ENCODE measurements at regions not wholly inside any gene's neighbourhood (a gene's known extent, or its start where the extent isn't known, plus 50 kb on each side); places are given as distances from the start of the nearest gene placed in this dataset.

GRCh38 chrX:69369999-69370398, 134.1 kb upstream of the NALF2 start (continued):
- TF ChIP-seq, protein P1, sequence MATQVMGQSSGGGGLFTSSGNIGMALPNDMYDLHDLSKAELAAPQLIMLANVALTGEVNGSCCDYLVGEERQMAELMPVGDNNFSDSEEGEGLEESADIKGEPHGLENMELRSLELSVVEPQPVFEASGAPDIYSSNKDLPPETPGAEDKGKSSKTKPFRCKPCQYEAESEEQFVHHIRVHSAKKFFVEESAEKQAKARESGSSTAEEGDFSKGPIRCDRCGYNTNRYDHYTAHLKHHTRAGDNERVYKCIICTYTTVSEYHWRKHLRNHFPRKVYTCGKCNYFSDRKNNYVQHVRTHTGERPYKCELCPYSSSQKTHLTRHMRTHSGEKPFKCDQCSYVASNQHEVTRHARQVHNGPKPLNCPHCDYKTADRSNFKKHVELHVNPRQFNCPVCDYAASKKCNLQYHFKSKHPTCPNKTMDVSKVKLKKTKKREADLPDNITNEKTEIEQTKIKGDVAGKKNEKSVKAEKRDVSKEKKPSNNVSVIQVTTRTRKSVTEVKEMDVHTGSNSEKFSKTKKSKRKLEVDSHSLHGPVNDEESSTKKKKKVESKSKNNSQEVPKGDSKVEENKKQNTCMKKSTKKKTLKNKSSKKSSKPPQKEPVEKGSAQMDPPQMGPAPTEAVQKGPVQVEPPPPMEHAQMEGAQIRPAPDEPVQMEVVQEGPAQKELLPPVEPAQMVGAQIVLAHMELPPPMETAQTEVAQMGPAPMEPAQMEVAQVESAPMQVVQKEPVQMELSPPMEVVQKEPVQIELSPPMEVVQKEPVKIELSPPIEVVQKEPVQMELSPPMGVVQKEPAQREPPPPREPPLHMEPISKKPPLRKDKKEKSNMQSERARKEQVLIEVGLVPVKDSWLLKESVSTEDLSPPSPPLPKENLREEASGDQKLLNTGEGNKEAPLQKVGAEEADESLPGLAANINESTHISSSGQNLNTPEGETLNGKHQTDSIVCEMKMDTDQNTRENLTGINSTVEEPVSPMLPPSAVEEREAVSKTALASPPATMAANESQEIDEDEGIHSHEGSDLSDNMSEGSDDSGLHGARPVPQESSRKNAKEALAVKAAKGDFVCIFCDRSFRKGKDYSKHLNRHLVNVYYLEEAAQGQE (IDR thresholded peaks at IDR 0.05; ENCODE audit: low read depth) = no peak
- no peak for TF ChIP-seq YY1 (IDR thresholded peaks at IDR 0.05; ENCODE audit: extremely low read depth, insufficient replicate concordance, low read depth, low read length)
- no peak for TF ChIP-seq ZFX (IDR thresholded peaks at IDR 0.05)
- no peak for TF ChIP-seq ATF3 (IDR thresholded peaks at IDR 0.05)
- TF ChIP-seq POLR2A (IDR thresholded peaks at IDR 0.05; ENCODE audit: borderline replicate concordance, extremely low read depth, insufficient read depth, insufficient read length) = no peak
- no peak for TF ChIP-seq SP1 (IDR thresholded peaks at IDR 0.05; ENCODE audit: low read depth)
- no peak for TF ChIP-seq ELF1 (IDR thresholded peaks at IDR 0.05; ENCODE audit: borderline replicate concordance, low read depth)

- H3K4me2 ChIP-seq (ENCODE audit: low read length) = no peak overlapping the region
- H3K9me3 ChIP-seq (ENCODE audit: control insufficient read depth in 1 of 2, insufficient read depth in 1 of 2, low read depth in 1 of 2, low read length in 2 of 2) = no peaks in the 10 kb centered on the region
- H3K36me3 ChIP-seq (ENCODE audit: control insufficient read depth in 1 of 2, insufficient read depth in 2 of 2, low read length in 2 of 2) = no peaks in the 10 kb centered on the region
- no peak for TF ChIP-seq ZFX (IDR thresholded peaks at IDR 0.05)
- TF ChIP-seq ATF3 (IDR thresholded peaks at IDR 0.05) = no peak
- H3K4me3 ChIP-seq (replicated peaks in 1 of 2; ENCODE audit: low read depth in 1 of 2, low read length in 2 of 2) = no peak overlapping the region
- peaks cover 0 to 2% of the 10 kb centered on the region in 2 experiments; a peak in 1 of 4 replicates for H3K4me1 ChIP-seq (ENCODE audit: control insufficient read depth in 1 of 2, insufficient read depth in 2 of 2, low read length in 2 of 2)
- H3K79me2 ChIP-seq (ENCODE audit: insufficient read depth, low read length) = no peaks in the 10 kb centered on the region
- no peak overlapping the region for H3K9ac ChIP-seq (ENCODE audit: low read length)
- H2AFZ ChIP-seq (ENCODE audit: low read depth, low read length, poor library complexity, severe bottlenecking) = no peak overlapping the region
- no peaks in the 10 kb centered on the region for H3K27me3 ChIP-seq (ENCODE audit: insufficient read depth, low read length)
- ATAC-seq (no peak), DNase-seq (ENCODE audit: low read depth, low spot score) (no peak)
- POLR2A ChIA-PET = no interaction called here
- no TSS peak for BruUV-seq (replicated peaks)
- CTCF ChIA-PET = no interaction called here
- H3K9me2 ChIP-seq (ENCODE audit: insufficient read depth) = no peaks in the 10 kb centered on the region
- intact Hi-C loops (cut with micrococcal nuclease) = no loop called here
- RAD21 ChIA-PET (ENCODE audit: low non-redundant PET in 1 of 2, low total read pairs in 2 of 2, uncharacterized antibody in 2 of 2, unreplicated experiment in 2 of 2) = no interaction called here
- no peak overlapping the region for H3K27ac ChIP-seq (ENCODE audit: low read depth, low read length)
- no peaks in the 10 kb centered on the region for H4K20me1 ChIP-seq (ENCODE audit: insufficient read depth)
Observed at GRCh38 chrX:69366183-69366582, 137.9 kb upstream of the NALF2 start.
